HG03439 (cell line): ENCODE measurements at regions not wholly inside any gene's neighbourhood (a gene's known extent, or its start where the extent isn't known, plus 50 kb on each side); places are given as distances from the start of the nearest gene placed in this dataset.

Experiments used
- ATAC-seq: cut with Tn5 transposase; IDR thresholded peaks from one replicate; pipeline ENCODE4 v1.9.1; 2021; ENCODE audit warnings: mild to moderate bottlenecking, moderate library complexity; ENCODE audit not compliant: unreplicated experiment

GRCh38 chr7:106797937-106798336, 67.1 kb upstream of the PIK3CG start:
- no peak for ATAC-seq

- no peak for ATAC-seq
Measured at GRCh38 chr7:106802589-106802988, 62.5 kb upstream of the PIK3CG start.

GRCh38 chr7:106806556-106806955, 58.5 kb upstream of the PIK3CG start:
- ATAC-seq = no peak

- no peak for ATAC-seq
Measured at GRCh38 chr7:106807474-106807873, 57.6 kb upstream of the PIK3CG start.

- no peak for ATAC-seq
Measured at GRCh38 chr7:106808967-106809635, 56.0 kb upstream of the PIK3CG start.

- no peak for ATAC-seq
Measured at GRCh38 chr7:106811472-106811871, 53.6 kb upstream of the PIK3CG start.

- no peak for ATAC-seq
Measured at GRCh38 chr7:106812027-106812643, 52.9 kb upstream of the PIK3CG start.

- no peak for ATAC-seq
Measured at GRCh38 chr7:106813705-106814305, 51.3 kb upstream of the PIK3CG start.

- ATAC-seq = no peak
Measured at GRCh38 chr7:106814887-106815286, 50.2 kb upstream of the PIK3CG start.
